GM12878 (cell line): ENCODE measurements at regions not wholly inside any gene's neighbourhood (a gene's known extent, or its start where the extent isn't known, plus 50 kb on each side); places are given as distances from the start of the nearest gene placed in this dataset.

Source experiments
- CREM ChIP-seq: IDR thresholded peaks from 2 replicates; pipeline ENCODE4 v1.6.1; 2014; ENCODE audit warnings: antibody characterized with exemption, low read depth
- MTA2 ChIP-seq: fragments of 450-650 bp; IDR thresholded peaks from 2 replicates; pipeline ENCODE4 v1.6.1; 2016; ENCODE audit warnings: low read depth, mild to moderate bottlenecking, moderate library complexity
- RUNX3 ChIP-seq: IDR thresholded peaks from 2 replicates; pipeline ENCODE4 v1.6.1; 2012; ENCODE audit warnings: low read length, inconsistent platforms
- ZBTB4 ChIP-seq: fragments of 450-650 bp; formaldehyde crosslinking; IDR thresholded peaks from 2 replicates; pipeline ENCODE4 v1.4.0; 2022; ENCODE audit warnings: mild to moderate bottlenecking, moderate library complexity
- TF ChIP-seq, protein P1 (sequence below): IDR thresholded peaks from 2 replicates; pipeline ENCODE4 v1.6.1; 2012; ENCODE audit warnings: mild to moderate bottlenecking, low read depth, low read length
- TF ChIP-seq, protein P2 (sequence below): IDR thresholded peaks from 2 replicates; pipeline ENCODE4 v1.6.1; 2011; ENCODE audit warnings: mild to moderate bottlenecking, low read depth, low read length, moderate library complexity; ENCODE audit not compliant: insufficient replicate concordance

DNA sequence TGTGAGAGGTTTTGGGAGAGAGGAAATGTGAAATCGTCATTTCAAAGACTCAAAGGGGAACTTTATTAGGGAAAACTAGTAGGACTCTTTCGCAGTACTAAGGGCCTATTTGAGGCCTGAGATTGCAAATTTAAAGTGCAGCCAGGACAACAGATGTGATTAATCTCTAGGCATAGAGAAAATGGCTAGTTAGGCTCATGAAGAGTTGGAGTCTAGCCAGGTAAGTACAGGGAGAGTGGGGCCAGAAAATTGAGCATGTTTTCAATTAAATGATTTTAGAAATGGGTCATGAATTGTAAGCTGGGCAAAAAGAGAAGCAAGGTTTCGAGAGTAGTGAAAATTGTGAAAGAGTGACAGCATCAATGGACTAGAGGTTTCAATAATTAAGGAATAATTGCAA, 91.9 kb upstream of the LMNTD1 start (continued):
- TF ChIP-seq, protein P1, sequence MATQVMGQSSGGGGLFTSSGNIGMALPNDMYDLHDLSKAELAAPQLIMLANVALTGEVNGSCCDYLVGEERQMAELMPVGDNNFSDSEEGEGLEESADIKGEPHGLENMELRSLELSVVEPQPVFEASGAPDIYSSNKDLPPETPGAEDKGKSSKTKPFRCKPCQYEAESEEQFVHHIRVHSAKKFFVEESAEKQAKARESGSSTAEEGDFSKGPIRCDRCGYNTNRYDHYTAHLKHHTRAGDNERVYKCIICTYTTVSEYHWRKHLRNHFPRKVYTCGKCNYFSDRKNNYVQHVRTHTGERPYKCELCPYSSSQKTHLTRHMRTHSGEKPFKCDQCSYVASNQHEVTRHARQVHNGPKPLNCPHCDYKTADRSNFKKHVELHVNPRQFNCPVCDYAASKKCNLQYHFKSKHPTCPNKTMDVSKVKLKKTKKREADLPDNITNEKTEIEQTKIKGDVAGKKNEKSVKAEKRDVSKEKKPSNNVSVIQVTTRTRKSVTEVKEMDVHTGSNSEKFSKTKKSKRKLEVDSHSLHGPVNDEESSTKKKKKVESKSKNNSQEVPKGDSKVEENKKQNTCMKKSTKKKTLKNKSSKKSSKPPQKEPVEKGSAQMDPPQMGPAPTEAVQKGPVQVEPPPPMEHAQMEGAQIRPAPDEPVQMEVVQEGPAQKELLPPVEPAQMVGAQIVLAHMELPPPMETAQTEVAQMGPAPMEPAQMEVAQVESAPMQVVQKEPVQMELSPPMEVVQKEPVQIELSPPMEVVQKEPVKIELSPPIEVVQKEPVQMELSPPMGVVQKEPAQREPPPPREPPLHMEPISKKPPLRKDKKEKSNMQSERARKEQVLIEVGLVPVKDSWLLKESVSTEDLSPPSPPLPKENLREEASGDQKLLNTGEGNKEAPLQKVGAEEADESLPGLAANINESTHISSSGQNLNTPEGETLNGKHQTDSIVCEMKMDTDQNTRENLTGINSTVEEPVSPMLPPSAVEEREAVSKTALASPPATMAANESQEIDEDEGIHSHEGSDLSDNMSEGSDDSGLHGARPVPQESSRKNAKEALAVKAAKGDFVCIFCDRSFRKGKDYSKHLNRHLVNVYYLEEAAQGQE: no peak
- TF ChIP-seq, protein P2, sequence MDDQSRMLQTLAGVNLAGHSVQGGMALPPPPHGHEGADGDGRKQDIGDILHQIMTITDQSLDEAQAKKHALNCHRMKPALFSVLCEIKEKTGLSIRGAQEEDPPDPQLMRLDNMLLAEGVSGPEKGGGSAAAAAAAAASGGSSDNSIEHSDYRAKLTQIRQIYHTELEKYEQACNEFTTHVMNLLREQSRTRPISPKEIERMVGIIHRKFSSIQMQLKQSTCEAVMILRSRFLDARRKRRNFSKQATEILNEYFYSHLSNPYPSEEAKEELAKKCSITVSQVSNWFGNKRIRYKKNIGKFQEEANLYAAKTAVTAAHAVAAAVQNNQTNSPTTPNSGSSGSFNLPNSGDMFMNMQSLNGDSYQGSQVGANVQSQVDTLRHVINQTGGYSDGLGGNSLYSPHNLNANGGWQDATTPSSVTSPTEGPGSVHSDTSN: no peak
- TF ChIP-seq ZBTB4 (CRISPR knock-in tag): no peak
- TF ChIP-seq MTA2: no peak
- TF ChIP-seq RUNX3: no peak
- no peak for TF ChIP-seq CREM
- TF ChIP-seq, all 136 proteins: peak for 0
